HFF-Myc (cell line): ENCODE measurements at regions not wholly inside any gene's neighbourhood (a gene's known extent, or its start where the extent isn't known, plus 50 kb on each side); places are given as distances from the start of the nearest gene placed in this dataset.

Experiments
- DNase-seq: peaks from one replicate; pipeline ENCODE4 v3.0.0-alpha.2; 2011; ENCODE audit warnings: low read depth; ENCODE audit errors: extremely low read depth
- H3K4me3 ChIP-seq: replicated peaks from 2 replicates; pipeline ENCODE4 v1.5.1; 2011; ENCODE audit warnings: low read depth, mild to moderate bottlenecking, control low read depth, low read length
- TF ChIP-seq, protein P1 (sequence below): IDR thresholded peaks from 2 replicates; pipeline ENCODE4 v1.5.1; 2012; ENCODE audit warnings: mild to moderate bottlenecking, low read depth, low read length, control low read depth; ENCODE audit errors: missing control alignments

GRCh38 chr13:40165316-40165932, 501.0 kb downstream of the FOXO1 start:
- TF ChIP-seq, protein P1, sequence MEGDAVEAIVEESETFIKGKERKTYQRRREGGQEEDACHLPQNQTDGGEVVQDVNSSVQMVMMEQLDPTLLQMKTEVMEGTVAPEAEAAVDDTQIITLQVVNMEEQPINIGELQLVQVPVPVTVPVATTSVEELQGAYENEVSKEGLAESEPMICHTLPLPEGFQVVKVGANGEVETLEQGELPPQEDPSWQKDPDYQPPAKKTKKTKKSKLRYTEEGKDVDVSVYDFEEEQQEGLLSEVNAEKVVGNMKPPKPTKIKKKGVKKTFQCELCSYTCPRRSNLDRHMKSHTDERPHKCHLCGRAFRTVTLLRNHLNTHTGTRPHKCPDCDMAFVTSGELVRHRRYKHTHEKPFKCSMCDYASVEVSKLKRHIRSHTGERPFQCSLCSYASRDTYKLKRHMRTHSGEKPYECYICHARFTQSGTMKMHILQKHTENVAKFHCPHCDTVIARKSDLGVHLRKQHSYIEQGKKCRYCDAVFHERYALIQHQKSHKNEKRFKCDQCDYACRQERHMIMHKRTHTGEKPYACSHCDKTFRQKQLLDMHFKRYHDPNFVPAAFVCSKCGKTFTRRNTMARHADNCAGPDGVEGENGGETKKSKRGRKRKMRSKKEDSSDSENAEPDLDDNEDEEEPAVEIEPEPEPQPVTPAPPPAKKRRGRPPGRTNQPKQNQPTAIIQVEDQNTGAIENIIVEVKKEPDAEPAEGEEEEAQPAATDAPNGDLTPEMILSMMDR = no peak

DNA sequence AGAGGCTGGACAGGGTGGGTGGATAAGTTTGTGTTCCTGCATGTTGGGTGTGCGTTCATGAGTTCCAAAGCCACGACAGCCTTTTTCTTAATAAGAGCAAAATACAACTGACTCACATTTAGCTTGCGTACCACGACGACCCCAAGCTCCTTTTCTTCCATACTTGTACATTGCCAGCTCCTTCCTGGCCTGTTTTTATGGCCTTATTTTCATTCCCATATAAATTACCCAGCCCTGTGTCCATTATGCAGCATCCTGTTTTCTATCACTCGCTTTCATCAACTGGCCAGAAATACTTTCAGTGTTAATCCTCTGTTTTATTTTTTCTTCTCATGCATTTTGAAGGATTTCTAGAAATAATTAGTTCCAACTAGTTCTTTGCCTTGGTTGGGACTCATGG, 499.1 kb downstream of the FOXO1 start:
- no peak for DNase-seq
- H3K4me3 ChIP-seq = no peak overlapping the region
- TF ChIP-seq, protein P1 = no peak

More at GRCh38 chr13:40165316-40165932, 501.0 kb downstream of the FOXO1 start:
- H3K4me3 ChIP-seq = no peak overlapping the region
- DNase-seq = no peak

GRCh38 chr13:40168425-40169166, 497.8 kb downstream of the FOXO1 start:
- TF ChIP-seq, protein P1 = no peak
- no peak for DNase-seq

GRCh38 chr13:40169476-40169875, 497.0 kb downstream of the FOXO1 start:
- no peak overlapping the region for H3K4me3 ChIP-seq
- TF ChIP-seq, protein P1 = no peak
- no peak for DNase-seq

More at GRCh38 chr13:40168425-40169166, 497.8 kb downstream of the FOXO1 start:
- no peak overlapping the region for H3K4me3 ChIP-seq

GRCh38 chr13:40170091-40170490, 496.4 kb downstream of the FOXO1 start:
- TF ChIP-seq, protein P1 = no peak
- no peak overlapping the region for H3K4me3 ChIP-seq
- no peak for DNase-seq

- TF ChIP-seq, protein P1 = no peak
- no peak for DNase-seq
Measured at GRCh38 chr13:40170982-40171381, 495.5 kb downstream of the FOXO1 start.

More at GRCh38 chr13:40170982-40171381, 495.5 kb downstream of the FOXO1 start:
- no peak overlapping the region for H3K4me3 ChIP-seq
